IMR-90 (cell line): ENCODE measurements at regions not wholly inside any gene's neighbourhood (a gene's known extent, or its start where the extent isn't known, plus 50 kb on each side); places are given as distances from the start of the nearest gene placed in this dataset.

Experiments
- ATAC-seq: fragments of 200-7000 bp; cut with Tn5 transposase; 2 replicates; pipeline ENCODE4 v1.9.1; 2020; ENCODE audit warnings: low read depth, mild to moderate bottlenecking, moderate library complexity
- BruUV-seq: library from RNA; stranded (reverse); fragments of 400-500 nt; replicated peaks from 2 replicates; lab custom pipeline; 2021; lab: Mats Ljungman, UMichigan
- CTCF ChIA-PET: fragments of 300-600 bp; formaldehyde crosslinking; extraction: SDS; loops from one replicate; lab custom pipeline; 2021; ENCODE audit warnings: antibody characterized with exemption; lab: Yijun Ruan, JAX
- POLR2A ChIA-PET: fragments of 300-600 bp; sonication (Branson Sonifier 250); formaldehyde crosslinking; loops from one replicate; lab custom pipeline; 2022; ENCODE audit warnings: antibody characterized with exemption; ENCODE audit not compliant: unreplicated experiment; lab: Charles Lee
- DNase-seq: peaks from one replicate; pipeline ENCODE4 v3.0.0; 2013
- H2AFZ ChIP-seq: replicated peaks from 2 replicates; pipeline ENCODE3; 2013; ENCODE audit warnings: low read length, mild to moderate bottlenecking; ENCODE audit not compliant: poor library complexity
- H2AK5ac ChIP-seq: 2 replicates; pipeline ENCODE4 v1.6.1; 2013; ENCODE audit warnings: low read depth, low read length, inconsistent platforms
- H2AK9ac ChIP-seq: replicated peaks from 2 replicates; pipeline ENCODE3; 2013; ENCODE audit warnings: mild to moderate bottlenecking, low read depth, low read length, moderate library complexity; ENCODE audit not compliant: poor library complexity
- H2BK120ac ChIP-seq: 2 replicates; pipeline ENCODE4 v1.6.1; 2013; ENCODE audit warnings: low read depth, low read length, inconsistent platforms
- H2BK15ac ChIP-seq: 3 replicates; pipeline ENCODE4 v1.6.1; 2013; ENCODE audit warnings: low read depth, low read length, inconsistent platforms
- H2BK20ac ChIP-seq: 2 replicates; pipeline ENCODE4 v1.6.1; 2013; ENCODE audit warnings: low read depth, mild to moderate bottlenecking, inconsistent platforms, low read length, moderate library complexity
- H2BK5ac ChIP-seq: 2 replicates; pipeline ENCODE4 v1.6.1; 2013; ENCODE audit warnings: mild to moderate bottlenecking, low read depth, low read length, inconsistent platforms; ENCODE audit not compliant: poor library complexity, severe bottlenecking
- H3K14ac ChIP-seq: replicated peaks from 2 replicates; pipeline ENCODE4 v1.6.1; 2013; ENCODE audit warnings: low read depth, low read length, inconsistent platforms
- H3K18ac ChIP-seq: 2 replicates; pipeline ENCODE4 v1.6.1; 2013; ENCODE audit warnings: low read depth, low read length, control low read depth
- H3K23ac ChIP-seq: 2 replicates; pipeline ENCODE4 v1.6.1; 2013; ENCODE audit warnings: low read depth, low read length, inconsistent platforms
- H3K27ac ChIP-seq: 2 replicates; pipeline ENCODE4 v1.5.1; 2013; ENCODE audit warnings: mild to moderate bottlenecking, control low read depth, low read length; ENCODE audit not compliant: insufficient read depth
- H3K27me3 ChIP-seq: 2 replicates; pipeline ENCODE4 v1.6.1; 2013; ENCODE audit warnings: low read length; ENCODE audit not compliant: control insufficient read depth, insufficient read depth
- H3K36me3 ChIP-seq: 2 replicates; pipeline ENCODE4 v1.6.1; 2013; ENCODE audit warnings: low read length, mixed read lengths; ENCODE audit not compliant: control insufficient read depth, insufficient read depth
- H3K4ac ChIP-seq: 2 replicates; pipeline ENCODE4 v1.6.1; 2013; ENCODE audit warnings: low read depth, low read length, inconsistent platforms
- H3K4me1 ChIP-seq: 2 replicates; pipeline ENCODE4 v1.6.1; 2013; ENCODE audit warnings: low read length, mixed read lengths; ENCODE audit not compliant: control insufficient read depth, insufficient read depth
- H3K4me2 ChIP-seq: 2 replicates; pipeline ENCODE4 v1.6.1; 2013; ENCODE audit warnings: low read depth, mild to moderate bottlenecking, control low read depth, low read length, moderate library complexity
- H3K4me3 ChIP-seq: 2 replicates; pipeline ENCODE4 v1.5.1; 2013; ENCODE audit warnings: low read depth, mild to moderate bottlenecking, control low read depth, low read length, moderate library complexity; ENCODE audit not compliant: insufficient read depth
- H3K56ac ChIP-seq: 2 replicates; pipeline ENCODE4 v1.6.1; 2013; ENCODE audit warnings: low read length, inconsistent platforms; ENCODE audit not compliant: insufficient read depth; ENCODE audit errors: extremely low read depth
- H3K79me1 ChIP-seq, 2 experiments: 2 replicates each; pipeline ENCODE4 v1.6.1; 2013; ENCODE audit warnings: low read length in 2 of 2, inconsistent platforms in 1 of 2, low read depth in 1 of 2
- H3K9ac ChIP-seq: 2 replicates; pipeline ENCODE4 v1.6.1; 2013; ENCODE audit warnings: low read depth, low read length, control low read depth
- H3K9me1 ChIP-seq: 2 replicates; pipeline ENCODE4 v1.6.1; 2013; ENCODE audit warnings: low read length, inconsistent platforms; ENCODE audit not compliant: insufficient read depth
- H3K9me3 ChIP-seq: 2 replicates; pipeline ENCODE4 v1.6.1; 2013; ENCODE audit warnings: low read length; ENCODE audit not compliant: control insufficient read depth, insufficient read depth
- H4K20me1 ChIP-seq: 2 replicates; pipeline ENCODE4 v1.6.1; 2013; ENCODE audit warnings: low read length, inconsistent platforms; ENCODE audit not compliant: insufficient read depth
- H4K5ac ChIP-seq: 2 replicates; pipeline ENCODE4 v1.6.1; 2013; ENCODE audit warnings: mild to moderate bottlenecking, low read depth, low read length, control low read depth
- H4K8ac ChIP-seq, 2 experiments: 2 replicates each; pipeline ENCODE4 v1.6.1; 2013; ENCODE audit warnings: low read depth in 2 of 2, low read length in 2 of 2, control low read depth in 1 of 2, inconsistent platforms in 1 of 2
- H4K91ac ChIP-seq: 2 replicates; pipeline ENCODE4 v1.6.1; 2013; ENCODE audit warnings: low read depth, low read length, inconsistent platforms; ENCODE audit not compliant: insufficient read depth
- CHD1 ChIP-seq: IDR thresholded peaks from 2 replicates; pipeline ENCODE4 v1.6.1; 2012; ENCODE audit warnings: low read depth, low read length, improper control_type of control experiment
- CTCF ChIP-seq: conservative IDR thresholded peaks from 2 replicates; pipeline ENCODE4 v1.5.1; 2012; ENCODE audit warnings: mild to moderate bottlenecking, low read depth, low read length, improper control_type of control experiment
- MAZ ChIP-seq: IDR thresholded peaks from 2 replicates; pipeline ENCODE4 v1.6.1; 2012; ENCODE audit warnings: low read depth, mild to moderate bottlenecking, low read length, improper control_type of control experiment, moderate library complexity, borderline replicate concordance
- POLR2A ChIP-seq: IDR thresholded peaks from 2 replicates; pipeline ENCODE4 v1.6.1; 2012; ENCODE audit warnings: mild to moderate bottlenecking, low read depth, low read length
- RFX5 ChIP-seq: IDR thresholded peaks from 2 replicates; pipeline ENCODE4 v1.8.0; 2012; ENCODE audit warnings: low read depth, mild to moderate bottlenecking, low read length, moderate library complexity
- USF2 ChIP-seq: fragments of 150-350 bp; IDR thresholded peaks from 2 replicates; pipeline ENCODE4 v1.6.1; 2017; ENCODE audit warnings: mild to moderate bottlenecking, antibody characterized with exemption, low read length, low read depth
- WGBS, 2 experiments: methylation state at CpG; one replicate each; pipeline versions ENCODE4 v1.1.5 to v1.1.7; 2013; ENCODE audit warnings: missing lambda C conversion rate in 2 of 2; ENCODE audit not compliant: insufficient read length in 1 of 2; ENCODE audit errors: extremely low coverage in 2 of 2; 5-methylcytosine and 5-hydroxymethylcytosine counted together
- dilution Hi-C: fragments of 300-500 bp; cut with HindIII; formaldehyde crosslinking; loops from one replicate; pipeline ENCODE4 v1.14.3; 2018; ENCODE audit warnings: low sequenced_read_pairs; ENCODE audit not compliant: unreplicated experiment
- in situ Hi-C: fragments of 300-500 bp; cut with MboI; formaldehyde crosslinking; loops from 3 replicates; pipeline ENCODE4 v1.14.3; 2019; ENCODE audit warnings: low sequenced_read_pairs, inconsistent platforms, mixed read lengths
- intact Hi-C: fragments of 100-400 bp; cut with micrococcal nuclease; formaldehyde crosslinking; loops from 2 replicates; pipeline ENCODE4 v1.10.0; 2022

- no peak overlapping the region for H2AK5ac ChIP-seq
- no peaks in the 10 kb centered on the region; the same call in 1 of the 2 replicates for H3K9me3 ChIP-seq
- POLR2A ChIA-PET, result no interaction called here
- H3K14ac ChIP-seq, result no peak overlapping the region
- H4K8ac ChIP-seq, result no peak overlapping the region
- in situ Hi-C loops, result no loop called here
- no peaks in the 10 kb centered on the region; the same call in 1 of the 2 replicates for H3K9me1 ChIP-seq
- no peaks in the 10 kb centered on the region for H3K36me3 ChIP-seq
- H2BK15ac ChIP-seq, result no peak overlapping the region
- H3K79me1 ChIP-seq, result no peaks in the 10 kb centered on the region
- H4K5ac ChIP-seq, result no peak overlapping the region
- no peak overlapping the region for H3K4ac ChIP-seq
- no peak for ATAC-seq
- H2BK120ac ChIP-seq, result no peak overlapping the region
- no peak overlapping the region for H3K18ac ChIP-seq
- no peak overlapping the region for H2AFZ ChIP-seq
- no TSS peak for BruUV-seq
- no peaks in the 10 kb centered on the region for H3K27me3 ChIP-seq
- H3K27ac ChIP-seq, result no peak overlapping the region
- dilution Hi-C loops, result no loop called here
- no peak overlapping the region for H3K4me3 ChIP-seq
- no peak overlapping the region for H3K56ac ChIP-seq
- no peak overlapping the region for H3K4me2 ChIP-seq
- no peak overlapping the region for H2BK5ac ChIP-seq
- no peak overlapping the region for H3K9ac ChIP-seq
- CTCF ChIA-PET, result no interaction called here
- no peak for DNase-seq
- no peak for TF ChIP-seq MAZ
- no peak for TF ChIP-seq CHD1
- TF ChIP-seq RFX5, result no peak
- TF ChIP-seq CTCF, result no peak
- no peak for TF ChIP-seq POLR2A
- no peak for TF ChIP-seq USF2
- H2AK9ac ChIP-seq, result no peak overlapping the region
- intact Hi-C loops, result no loop called here
- H4K91ac ChIP-seq, result no peak overlapping the region
- no peak overlapping the region for H3K23ac ChIP-seq
- WGBS, 2 experiments, result no CpG with 5 or more reads among the region's 3 CpGs
- H2BK20ac ChIP-seq, result no peak overlapping the region
- H3K4me1 ChIP-seq, result no peaks in the 10 kb centered on the region
- no peaks in the 10 kb centered on the region for H4K20me1 ChIP-seq
These were observed 217.9 kb downstream of the SPATA31D1 start for GRCh38 chr9:82206490-82206889.
